Stimulated activated CD4-positive, alpha-beta T cell treated with anti-CD3 and anti-CD28 coated beads, Interleukin-1b, Interleukin-23, amount 100 ng/mL, for 4 hours (primary cell): ENCODE measurements at regions not wholly inside any gene's neighbourhood (a gene's known extent, or its start where the extent isn't known, plus 50 kb on each side); places are given as distances from the start of the nearest gene placed in this dataset.

ENCODE experiments used
- DNase-seq, 2 donors: peaks; one replicate each; pipeline ENCODE4 v3.0.0-alpha.2; 2020; ENCODE audit warnings: low read depth in 2 of 2

DNA sequence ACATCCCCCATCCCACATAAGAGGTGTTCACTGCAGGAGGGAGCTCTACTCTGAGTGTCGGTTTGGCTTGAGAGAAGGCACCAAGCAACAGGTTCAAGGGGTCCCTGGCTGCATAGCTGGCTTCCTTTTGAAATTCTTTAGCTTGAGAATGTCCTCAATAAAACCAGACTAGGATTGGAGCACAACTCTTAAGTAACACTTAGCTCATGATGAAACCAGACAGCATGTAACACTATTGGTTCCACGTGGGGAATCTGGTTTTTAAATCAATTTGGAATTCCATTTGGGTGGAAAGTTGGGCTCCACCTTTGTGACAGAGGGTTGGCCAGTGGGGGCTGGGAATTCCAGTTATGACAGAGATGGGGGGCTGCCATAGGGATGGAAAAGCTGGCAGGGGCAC lies 281.2 kb downstream of the TLE3 start:
- no peak for DNase-seq

DNA sequence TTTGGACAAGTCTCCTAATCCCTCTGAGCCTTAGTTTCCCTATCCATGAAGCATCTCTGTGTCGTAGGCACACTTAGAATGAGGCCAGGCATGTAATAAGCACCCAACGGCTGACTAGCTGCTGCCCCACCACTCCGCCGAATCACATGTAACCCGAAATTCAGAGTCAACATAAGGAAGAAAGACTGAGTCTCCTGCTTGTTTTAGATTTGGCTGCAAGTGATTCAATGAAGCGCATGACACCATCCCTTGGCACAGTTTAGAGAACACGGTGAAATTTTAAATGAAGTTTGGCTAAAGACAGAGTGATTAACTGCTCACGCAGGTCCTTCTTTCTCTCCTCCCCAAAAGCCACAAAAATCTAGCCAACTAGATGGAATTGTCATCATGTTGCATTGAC lies 279.2 kb downstream of the TLE3 start:
- DNase-seq: no peak

DNA sequence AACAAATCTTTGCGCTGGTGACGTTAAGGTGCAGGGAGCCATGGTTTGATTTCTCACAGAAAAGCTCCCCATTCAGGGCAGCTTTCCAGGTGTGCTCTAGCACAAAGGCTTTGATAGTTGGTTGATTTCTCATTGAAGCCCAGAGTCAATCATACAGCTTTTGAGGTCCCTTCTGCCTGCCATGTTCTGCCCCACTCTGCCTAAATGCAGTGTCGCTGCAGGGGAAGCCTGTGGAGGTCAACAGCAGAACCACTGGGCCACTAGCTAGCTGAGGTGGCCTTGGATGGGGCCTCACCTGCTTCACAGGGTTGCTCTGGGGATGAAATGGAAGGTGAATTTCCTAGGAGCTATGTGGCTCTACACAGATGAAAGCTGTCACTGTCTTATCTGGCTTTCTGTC lies 278.3 kb downstream of the TLE3 start:
- no peak for DNase-seq

DNA sequence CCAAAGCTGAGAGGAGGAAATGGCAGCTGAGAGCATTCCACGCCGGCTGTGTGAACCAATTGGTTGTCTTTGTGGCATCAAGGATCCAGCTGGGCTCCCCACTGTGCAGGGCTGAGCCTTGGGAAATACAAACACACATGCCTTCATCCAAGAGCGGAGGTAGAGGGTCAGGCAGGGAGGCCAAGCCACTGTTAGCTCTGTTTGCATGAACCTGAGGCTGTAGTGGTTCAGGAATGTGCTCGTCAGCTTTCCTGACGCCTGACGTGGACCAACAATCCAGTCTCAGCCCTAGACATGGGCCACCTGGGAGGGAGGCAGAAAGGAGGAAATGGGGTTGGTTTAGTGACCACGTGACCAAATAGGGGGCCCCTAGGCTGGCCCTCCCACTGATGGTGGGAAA lies 276.9 kb downstream of the TLE3 start:
- no peak for DNase-seq

DNA sequence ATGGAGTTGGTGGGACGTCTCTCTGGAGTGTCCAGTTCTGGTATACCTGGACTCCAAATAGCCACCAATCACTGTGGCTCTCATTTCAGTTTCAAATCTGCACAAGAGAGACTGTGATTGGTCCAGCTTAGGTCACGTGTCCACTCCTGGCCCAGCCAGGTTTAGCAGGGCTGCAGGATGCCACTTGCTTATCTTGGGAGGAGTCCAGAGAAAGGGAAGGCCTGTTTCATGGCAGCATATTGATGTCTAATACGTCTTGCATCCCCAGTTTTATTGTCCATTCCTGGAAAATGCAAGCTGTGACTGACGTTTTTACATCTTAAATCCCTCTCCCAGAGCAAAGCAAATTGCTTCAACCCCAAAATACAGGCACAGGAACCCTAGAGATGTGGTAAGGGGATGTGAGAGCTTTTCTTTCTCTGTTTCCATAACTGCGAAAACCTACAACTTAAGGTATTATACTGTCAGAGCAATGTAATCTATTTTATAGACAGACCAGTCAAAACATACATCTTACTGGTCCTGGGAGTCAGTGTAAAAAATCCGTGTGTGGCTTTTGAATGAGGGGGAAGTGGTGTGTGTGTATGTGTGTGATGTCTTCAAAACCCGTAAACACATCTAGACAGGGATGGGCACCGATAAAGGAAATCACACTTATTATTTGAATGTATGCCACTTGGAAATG lies 274.4 kb downstream of the TLE3 start:
- DNase-seq: no peak

DNA sequence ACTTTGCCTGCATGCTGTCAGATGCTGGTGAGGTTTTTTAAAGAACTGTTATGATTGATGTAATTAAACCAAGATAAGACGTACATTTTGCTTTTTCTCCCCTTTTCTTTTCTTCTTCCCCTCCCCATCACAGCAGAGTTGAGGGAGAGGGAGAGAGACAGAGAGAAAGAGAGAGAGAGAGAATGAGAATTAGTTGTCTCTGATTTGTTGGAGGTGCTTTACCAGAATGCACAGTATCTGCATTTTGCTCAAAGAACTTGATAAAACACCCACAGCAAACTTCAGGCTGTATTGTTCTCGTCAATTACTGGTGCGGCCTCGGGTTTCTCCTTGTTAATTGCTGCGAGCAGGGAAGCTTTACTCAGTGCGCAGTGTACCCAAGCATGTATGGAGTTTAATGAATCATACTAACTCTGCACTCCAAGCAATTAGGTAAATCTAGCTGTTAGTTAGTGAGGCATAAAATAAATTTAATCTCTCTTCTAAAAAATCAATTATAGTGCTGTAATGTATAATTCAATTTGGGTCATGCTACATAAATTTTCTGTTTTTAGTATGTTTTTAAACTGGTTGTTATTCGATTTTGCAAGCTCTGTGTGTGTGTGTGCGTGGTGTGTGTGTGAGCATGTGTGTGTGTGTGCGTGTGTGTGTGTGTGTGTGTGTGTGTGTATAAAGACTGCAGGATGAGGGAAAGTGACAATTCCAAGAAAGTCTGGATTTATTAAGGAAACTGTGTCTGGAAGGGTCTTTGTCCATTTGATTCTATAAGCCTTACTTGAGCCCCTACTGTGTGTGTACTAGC lies 273.4 kb downstream of the TLE3 start:
- DNase-seq: no peak

DNA sequence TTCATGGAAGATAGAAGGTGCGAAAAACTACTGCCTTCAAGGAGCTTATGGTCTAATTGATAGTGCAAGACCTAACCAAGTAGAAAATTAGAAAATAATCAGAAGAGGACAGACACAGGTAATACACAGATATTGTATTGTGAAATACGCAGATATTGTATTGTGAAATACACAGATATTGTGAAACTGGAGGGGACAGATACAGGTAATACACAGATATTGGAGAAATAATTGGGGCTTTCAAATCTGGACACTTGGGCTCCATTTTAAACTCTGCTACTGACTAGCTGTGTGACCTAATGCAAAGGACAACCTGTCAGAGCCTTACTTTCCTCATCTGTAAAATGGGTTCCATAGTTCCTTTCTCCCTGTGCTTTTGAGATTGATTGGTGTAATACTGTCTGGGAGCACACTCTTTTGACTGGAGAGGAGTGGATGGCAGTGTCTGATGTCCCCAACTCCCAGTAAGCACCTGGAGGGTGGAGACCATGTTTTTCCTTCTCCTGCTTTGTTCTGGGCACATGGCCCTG lies 272.8 kb downstream of the TLE3 start:
- DNase-seq: no peak

DNA sequence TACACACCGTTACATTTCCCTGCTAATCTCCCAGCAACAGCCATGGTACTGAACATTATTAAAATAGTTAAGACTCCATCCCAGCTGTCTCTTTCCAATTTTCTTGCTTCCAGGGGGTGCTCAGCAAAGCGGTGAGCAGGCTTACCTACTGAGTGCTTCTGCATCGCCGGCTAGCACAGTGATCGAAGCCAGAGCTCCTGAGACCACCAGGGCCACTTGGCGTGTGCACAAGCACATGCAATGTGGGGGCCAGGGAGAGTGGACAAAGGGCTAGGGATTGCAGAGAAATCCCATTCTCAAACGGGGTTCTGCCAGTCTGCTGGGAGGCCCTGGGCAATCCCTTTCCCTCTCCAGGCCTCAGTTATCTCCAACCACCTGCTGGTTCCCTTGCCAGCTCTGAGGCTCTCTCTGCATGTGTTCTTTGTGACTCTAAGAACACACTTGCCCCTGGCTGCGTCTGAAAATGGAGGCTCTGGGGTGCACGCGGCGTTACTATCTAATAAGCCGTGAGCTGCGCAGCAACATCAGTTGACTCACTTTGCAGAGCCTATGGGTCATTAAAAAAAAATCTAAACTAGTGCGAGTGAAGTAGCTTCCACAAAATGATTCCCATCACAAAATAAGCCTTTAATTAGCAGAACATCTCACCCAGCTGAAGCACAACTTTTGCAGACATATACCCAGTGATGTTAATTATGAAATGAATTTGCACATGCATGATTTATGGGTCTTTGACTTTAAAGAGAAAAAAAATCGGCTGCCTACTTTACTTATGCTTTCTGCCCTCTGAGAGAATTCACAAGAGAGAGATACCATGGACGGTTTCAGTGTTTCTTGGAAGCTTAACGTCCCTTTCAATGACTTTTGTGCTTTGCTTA lies 271.5 kb downstream of the TLE3 start:
- DNase-seq: no peak

DNA sequence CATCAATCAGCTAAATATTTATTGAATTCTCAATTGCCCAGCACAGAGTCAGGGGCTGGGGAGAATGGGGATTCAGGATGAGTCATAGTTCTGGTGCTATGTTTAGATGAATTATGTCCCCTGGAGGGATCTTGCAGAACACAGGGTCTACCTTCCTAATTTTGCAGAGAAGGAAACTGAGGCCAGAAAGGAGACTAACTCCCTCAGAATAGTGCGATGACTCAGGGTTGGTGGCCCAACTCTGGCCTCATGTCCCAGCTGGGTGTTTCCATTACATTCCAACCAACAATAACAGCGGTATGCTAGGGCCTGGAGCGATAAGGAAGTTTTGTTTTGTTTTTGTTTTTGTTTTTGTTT lies 270.9 kb downstream of the TLE3 start:
- no peak for DNase-seq

DNA sequence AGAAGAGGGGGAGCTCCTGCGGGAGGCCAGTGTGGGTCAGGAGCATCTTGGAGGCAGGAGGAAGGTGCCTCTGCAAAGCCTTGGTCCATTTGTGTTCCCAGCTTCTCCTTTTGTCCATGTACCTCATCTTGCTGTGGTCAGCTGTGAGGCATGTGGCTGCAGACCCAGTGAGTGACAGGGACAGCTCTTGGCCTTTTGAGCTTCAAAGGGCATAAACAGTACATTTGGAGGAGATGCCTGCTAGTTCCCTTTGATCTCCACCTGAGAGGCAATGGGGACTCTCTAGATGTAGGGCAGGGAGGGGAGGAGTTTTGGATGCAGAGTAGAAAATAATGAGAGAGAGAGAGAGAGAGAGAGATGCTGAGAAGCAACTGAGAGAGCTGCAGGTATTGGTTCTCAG lies 270.0 kb downstream of the TLE3 start:
- DNase-seq: no peak

DNA sequence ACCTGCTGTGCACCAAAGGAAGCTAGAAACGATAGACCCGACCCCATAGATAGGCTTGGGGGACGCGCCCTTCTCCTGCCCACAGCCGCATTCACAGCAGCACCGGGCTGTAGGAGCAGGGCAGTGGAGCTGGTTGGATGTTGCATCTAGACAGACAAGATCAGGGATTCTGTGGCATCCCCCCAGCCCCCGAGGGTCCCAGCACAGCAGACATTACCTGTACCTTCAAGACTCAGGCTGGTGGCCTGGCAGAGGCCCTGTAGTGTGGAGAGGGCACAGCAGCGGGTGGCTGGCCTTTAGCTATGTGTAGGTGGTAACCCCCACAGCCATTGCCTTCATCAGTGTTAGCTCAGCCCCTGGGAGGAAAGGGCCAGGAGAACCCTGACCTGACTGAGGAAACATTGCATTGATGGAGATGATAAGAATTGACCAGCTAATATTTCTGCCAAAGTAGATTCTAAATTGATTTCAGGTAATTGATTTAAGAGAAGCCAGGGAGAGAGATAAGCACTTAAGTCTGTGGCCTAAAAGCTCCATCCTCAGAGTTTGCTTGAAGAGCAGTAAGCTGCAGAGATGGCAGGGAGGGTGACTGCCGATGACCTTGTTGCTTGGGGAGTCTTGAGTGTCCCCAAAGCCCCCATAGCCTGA lies 269.4 kb downstream of the TLE3 start:
- DNase-seq: no peak

DNA sequence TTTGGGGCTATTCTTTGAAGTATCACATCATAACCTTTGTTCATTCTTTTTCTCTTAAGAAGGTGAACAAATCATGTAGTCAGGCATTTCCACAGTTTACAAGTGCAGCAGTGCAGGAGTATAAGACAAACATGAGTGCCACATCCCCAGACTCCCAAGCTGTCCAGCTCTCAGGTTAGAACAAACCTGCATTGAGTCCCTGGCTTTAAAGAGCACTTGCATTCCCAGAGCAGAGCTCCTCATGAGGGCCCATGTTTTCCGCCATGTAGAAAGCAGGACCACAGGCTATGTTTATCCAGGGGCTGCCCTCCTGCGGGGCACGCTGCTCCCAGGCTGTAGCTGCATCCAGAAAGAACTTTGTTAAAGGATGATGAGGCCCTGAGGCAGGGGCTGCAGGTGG lies 267.7 kb downstream of the TLE3 start:
- DNase-seq: no peak

DNA sequence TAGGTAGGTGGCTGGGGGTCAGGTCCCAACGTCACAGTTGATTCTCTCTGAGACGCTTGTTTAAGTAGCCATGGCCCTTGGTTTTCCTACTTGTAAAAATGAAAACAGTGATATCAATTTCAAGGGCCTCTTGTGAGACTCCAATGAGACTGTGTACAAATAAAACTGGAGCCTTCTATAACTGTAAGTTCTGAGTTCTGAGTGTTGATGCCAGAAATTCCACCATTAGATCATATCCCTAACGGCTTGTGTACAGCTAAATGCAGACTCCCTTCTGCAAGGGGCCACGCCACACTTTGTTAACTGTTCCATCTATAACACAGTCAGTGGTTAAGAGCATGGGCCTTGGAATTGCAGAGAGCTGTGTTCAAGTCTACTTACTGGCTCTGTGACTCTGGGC lies 267.3 kb downstream of the TLE3 start:
- DNase-seq: no peak

DNA sequence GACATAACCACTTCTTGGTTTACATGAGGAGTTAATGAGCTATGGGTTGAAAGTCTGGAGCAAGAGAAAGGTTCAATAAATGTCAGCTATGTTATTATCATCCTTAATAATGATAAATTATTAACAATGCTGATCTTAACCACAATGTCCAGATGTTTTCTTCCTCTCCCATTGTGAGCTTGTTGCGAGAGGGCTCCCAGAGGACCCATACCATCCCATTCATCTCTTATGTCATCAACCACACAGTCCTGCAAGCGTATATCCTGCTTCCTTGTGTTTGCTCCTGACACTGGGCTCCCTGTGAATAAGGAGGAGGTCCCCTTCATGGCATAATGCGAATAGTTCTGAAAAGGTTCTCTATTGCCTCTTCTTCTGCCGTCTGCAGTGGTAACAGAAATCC lies 266.8 kb downstream of the TLE3 start:
- DNase-seq: no peak

DNA sequence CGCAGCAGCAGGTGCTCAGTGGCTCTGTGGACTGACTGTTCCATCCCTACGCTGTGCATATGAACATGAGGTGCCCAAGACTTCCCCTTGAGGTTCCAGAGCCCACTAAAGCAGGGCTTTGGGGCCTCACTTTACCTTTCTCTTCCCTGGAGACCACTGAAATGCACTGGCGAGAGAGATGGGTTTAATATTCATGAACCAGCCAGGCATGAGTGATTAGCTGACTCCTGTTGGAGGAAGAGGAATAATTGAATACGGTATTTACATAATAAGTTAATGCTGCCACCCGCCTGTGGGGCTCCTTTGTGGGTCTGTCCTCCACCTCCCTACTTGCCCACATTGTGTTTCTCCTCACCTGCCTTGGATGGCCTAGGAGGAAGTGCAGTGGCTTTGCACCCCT lies 263.4 kb downstream of the TLE3 start:
- DNase-seq: no peak

DNA sequence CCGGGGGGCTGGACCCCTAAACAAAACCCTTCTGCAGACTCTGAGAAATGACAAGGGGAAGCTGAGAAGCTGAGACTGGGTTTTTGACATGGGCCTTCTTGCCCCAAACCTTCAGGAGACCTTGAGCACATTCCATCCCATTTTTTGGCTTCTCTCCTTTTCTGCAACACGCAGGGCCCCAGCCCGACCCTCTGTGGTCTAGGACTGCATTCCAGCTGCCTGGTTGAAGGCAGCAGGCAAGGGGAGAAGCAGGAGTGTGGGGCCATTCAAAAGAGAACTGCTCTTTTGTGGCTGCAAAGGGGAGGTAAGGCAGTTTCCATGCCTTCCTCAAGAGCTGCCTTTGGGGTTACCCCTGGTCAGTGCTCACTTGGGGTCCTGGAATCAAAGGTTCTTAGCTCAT lies 263.0 kb downstream of the TLE3 start:
- DNase-seq: no peak

DNA sequence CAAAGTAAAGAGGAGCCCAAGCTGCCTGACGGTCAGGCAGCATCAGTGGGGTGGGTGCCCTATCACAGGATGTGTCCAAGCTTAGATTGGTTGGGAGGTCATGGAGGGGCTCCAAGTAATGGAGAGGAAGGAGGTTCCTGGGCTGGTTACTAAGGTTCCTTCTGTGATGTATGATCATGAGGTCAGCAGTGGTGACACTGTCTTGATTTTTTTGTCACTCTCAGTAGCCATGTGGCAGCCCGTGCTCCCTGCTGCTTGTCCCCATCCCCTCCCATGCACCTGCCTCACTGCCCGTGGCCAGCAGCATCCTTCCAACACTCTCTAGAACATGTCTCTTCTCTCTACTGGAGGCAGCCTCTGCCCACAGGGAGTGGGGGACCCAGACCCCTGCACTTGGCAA lies 261.7 kb downstream of the TLE3 start:
- no peak for DNase-seq

DNA sequence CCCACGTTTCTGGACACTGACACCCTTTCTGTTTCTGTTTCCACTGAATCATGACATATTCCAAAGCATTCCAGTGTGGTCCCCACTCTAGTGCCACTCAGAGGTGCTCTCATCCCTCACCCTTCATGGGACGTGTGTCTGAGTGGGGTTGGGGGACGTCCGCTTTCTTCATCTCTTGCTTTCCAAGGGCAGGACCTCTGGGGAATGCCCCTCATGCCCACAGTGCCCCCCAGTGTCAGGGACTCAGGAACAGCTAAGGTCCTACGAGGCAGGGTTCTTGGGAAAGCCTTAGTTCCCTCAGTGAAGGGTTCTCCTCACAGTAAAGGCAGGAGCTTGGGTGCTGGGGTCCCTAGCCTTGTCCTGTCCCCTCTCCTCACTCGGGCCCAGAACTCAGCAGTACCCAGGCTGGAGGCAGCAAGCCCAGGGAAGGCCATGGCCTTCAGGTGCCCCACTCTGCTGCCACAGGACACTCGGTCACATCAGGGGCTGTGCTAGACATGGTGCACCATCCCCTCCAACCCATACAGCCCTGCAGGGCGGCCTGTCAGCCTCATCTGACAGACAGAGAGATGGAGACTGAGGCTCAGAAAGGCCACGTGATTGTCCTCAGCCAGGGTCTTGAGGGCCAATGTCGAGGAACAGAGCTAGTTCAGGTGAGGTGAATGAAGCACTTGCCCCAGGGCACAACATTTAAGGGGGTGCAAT lies 261.0 kb downstream of the TLE3 start:
- no peak for DNase-seq

DNA sequence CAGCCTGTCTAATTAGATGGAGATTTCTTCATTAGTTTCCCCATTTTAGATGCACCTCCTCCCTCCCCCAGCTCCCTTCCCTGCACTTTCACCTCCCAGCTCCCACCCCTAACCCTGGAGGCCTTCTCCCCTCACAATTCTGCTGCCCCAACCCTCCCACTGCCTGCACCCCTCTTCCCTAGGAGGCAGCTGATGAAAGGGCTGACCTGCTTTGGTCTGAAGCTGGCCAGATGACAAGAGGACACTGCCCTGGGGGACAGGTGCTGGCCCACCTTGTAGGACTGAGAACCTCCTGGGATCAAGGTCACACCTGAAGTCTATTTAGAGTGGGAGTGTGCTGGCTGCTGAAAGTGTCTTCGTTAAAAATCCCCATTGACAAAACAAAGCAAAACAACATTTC lies 259.4 kb downstream of the TLE3 start:
- DNase-seq: no peak

DNA sequence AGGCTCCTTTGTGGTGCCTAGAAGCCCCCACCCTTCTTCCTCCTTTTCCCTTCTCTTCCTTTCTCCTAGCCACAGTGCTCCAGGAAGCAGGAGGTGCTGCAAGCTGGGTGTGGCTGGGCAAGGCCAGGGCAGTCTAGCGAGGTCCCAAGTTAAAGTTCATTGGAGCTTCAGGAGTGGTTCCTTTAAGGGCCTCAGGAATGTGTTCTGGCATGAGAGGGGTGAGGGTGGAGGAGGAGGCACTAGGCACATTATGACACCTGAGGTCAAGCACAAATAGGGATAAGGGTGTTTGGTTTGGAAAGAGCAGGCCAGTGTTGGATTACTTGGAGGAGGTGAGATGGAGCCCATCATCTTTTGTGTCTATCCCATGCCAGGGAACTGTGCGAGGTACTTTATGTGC lies 258.7 kb downstream of the TLE3 start:
- no peak for DNase-seq

DNA sequence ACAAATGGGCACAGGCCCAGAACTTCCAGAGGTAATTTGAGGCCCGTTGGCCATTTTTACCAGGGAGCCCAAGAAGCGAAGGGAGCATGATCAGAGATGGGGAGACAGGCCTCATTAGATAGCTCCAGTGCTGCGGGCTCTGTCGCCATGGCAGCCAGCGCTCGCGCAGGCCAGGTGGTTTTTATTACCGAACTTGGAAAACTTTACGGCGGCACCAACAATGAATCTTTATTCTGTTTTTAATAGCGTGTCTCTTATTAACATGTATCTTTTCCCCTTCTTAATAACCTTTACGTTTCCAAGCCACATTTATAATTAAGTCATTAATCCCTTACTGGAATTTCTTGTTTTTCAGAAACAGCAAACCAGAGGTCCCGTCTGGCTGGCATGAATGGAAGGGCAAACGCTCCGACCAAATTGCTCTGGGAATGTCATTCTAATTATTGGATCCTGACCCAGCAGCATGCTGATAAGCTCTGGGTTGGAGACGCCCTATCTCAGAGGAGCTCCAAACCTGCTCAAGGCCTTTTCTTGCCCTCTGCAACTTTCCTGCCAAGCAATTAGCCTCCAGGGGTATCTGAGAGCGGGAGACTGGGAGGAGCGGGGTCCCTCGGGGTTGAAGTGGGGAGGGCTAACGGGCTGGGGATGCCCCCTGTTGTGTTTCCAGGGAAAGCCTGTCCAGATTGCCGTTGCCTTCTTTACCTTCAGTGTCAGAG lies 256.4 kb downstream of the TLE3 start:
- DNase-seq: no peak
